Tibial nerve (tissue), 4 donors: ENCODE measurements at regions not wholly inside any gene's neighbourhood (a gene's known extent, or its start where the extent isn't known, plus 50 kb on each side); places are given as distances from the start of the nearest gene placed in this dataset.

ENCODE experiments used
- EP300 ChIP-seq, 2 donors: sonication (generic); formaldehyde crosslinking; IDR thresholded peaks; one replicate each; pipeline ENCODE4 v1.6.1; 2017; ENCODE audit warnings: antibody characterized with exemption in 2 of 2, mild to moderate bottlenecking in 1 of 2
- POLR2A ChIP-seq, 2 donors: fragments of 450-650 bp; IDR thresholded peaks; one replicate each; pipeline ENCODE4 v1.6.1; 2017; ENCODE audit warnings: antibody characterized with exemption in 2 of 2, mild to moderate bottlenecking in 2 of 2, moderate library complexity in 2 of 2
- TF ChIP-seq, protein P1 (sequence below), 5 experiments: fragments of 200-600 bp in 3 of 5; fragments of 450-650 bp in 2 of 5; sonication (generic) in 3 of 5; IDR thresholded peaks; one replicate each; pipeline ENCODE4 v1.5.1; 2016 to 2019; ENCODE audit warnings: antibody characterized with exemption in 5 of 5, mild to moderate bottlenecking in 3 of 5, moderate library complexity in 2 of 5

DNA sequence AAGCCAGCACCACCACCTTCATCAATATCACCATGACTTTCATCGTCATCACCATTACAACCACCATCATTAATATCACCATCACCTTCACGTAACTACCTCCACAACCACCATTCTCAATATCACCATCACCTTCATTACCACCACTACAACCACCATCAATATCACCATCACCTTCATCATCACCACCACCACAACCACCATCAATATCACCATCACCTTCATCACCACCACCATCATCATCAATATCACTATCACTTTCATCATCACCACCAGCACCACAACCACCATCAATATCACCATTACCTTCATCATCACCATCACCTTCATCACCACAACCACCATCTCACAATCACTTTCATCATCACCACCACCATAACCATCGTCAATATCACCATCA is 225.3 kb upstream of the SULF2 start:
- TF ChIP-seq, protein P1, sequence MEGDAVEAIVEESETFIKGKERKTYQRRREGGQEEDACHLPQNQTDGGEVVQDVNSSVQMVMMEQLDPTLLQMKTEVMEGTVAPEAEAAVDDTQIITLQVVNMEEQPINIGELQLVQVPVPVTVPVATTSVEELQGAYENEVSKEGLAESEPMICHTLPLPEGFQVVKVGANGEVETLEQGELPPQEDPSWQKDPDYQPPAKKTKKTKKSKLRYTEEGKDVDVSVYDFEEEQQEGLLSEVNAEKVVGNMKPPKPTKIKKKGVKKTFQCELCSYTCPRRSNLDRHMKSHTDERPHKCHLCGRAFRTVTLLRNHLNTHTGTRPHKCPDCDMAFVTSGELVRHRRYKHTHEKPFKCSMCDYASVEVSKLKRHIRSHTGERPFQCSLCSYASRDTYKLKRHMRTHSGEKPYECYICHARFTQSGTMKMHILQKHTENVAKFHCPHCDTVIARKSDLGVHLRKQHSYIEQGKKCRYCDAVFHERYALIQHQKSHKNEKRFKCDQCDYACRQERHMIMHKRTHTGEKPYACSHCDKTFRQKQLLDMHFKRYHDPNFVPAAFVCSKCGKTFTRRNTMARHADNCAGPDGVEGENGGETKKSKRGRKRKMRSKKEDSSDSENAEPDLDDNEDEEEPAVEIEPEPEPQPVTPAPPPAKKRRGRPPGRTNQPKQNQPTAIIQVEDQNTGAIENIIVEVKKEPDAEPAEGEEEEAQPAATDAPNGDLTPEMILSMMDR (IDR thresholded peaks at IDR 0.05), result no peak
- TF ChIP-seq POLR2A (IDR thresholded peaks at IDR 0.05) (no peak), EP300 (IDR thresholded peaks at IDR 0.05) (no peak)
